ENCODE measurements at regions not wholly inside any gene's neighbourhood (a gene's known extent, or its start where the extent isn't known, plus 50 kb on each side); places are given as distances from the start of the nearest gene placed in this dataset.
"Not testable (repeated sequence)": the region's sequence is repeated elsewhere in the genome, so short reads cannot be mapped to it uniquely, and the experiment has no call there.

GRCh38 chr3:139116631-139117030 lies 71.9 kb upstream of the PRR23C start:
- not testable (repeated sequence) for TF ChIP-seq EZH2 (IDR thresholded peaks at IDR 0.05; ENCODE audit: borderline replicate concordance, insufficient read depth, low read depth, low read length, poor library complexity, severe bottlenecking); CTCF (IDR thresholded peaks at IDR 0.05)

Measured in B cell (primary cell).